Upper lobe of left lung (tissue), 4 donors: ENCODE measurements at regions not wholly inside any gene's neighbourhood (a gene's known extent, or its start where the extent isn't known, plus 50 kb on each side); places are given as distances from the start of the nearest gene placed in this dataset.

ENCODE experiments used
- EP300 ChIP-seq, 4 donors: sonication (generic); formaldehyde crosslinking; IDR thresholded peaks; one replicate each; pipeline ENCODE4 v1.5.1; 2017; ENCODE audit warnings: antibody characterized with exemption in 4 of 4, control low read depth in 2 of 4
- POLR2A ChIP-seq, 4 donors: fragments of 450-650 bp; IDR thresholded peaks; one replicate each; pipeline ENCODE4 v1.5.1; 2016 to 2017; ENCODE audit warnings: antibody characterized with exemption in 4 of 4, mild to moderate bottlenecking in 2 of 4
- POLR2AphosphoS5 ChIP-seq, 2 donors: sonication (generic); formaldehyde crosslinking; IDR thresholded peaks; one replicate each; pipeline ENCODE4 v1.5.1; 2017; ENCODE audit warnings: antibody characterized with exemption in 2 of 2
- TF ChIP-seq, protein P1 (sequence below), 6 experiments: fragments of 450-650 bp in 4 of 6; fragments of 200-600 bp in 2 of 6; sonication (generic) in 2 of 6; IDR thresholded peaks; one replicate each; pipeline ENCODE4 v1.5.1; 2016 to 2019; ENCODE audit warnings: antibody characterized with exemption in 6 of 6

DNA sequence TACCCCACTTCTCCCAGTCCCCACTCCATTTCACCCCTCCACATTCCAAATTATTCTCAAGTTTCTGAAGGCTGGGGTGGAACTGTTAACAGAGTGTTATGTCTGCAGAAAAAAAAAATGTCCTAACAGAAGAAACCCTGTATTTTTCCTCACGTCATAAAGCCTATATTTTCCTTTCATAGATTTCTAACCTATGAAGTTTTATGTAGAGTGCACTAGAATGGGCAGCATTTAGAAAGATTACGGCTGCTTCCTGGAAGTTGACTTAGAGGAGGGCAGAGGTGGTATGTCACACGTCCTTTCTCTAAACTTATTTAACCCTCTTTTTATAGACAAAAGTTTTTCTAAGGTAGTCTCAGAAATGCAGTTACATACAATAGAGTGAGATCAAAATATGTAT is 139.8 kb upstream of the TOM1L1 start:
- TF ChIP-seq POLR2AphosphoS5 (IDR thresholded peaks at IDR 0.05) (no peak), POLR2A (IDR thresholded peaks at IDR 0.05) (no peak), EP300 (IDR thresholded peaks at IDR 0.05) (no peak)
- TF ChIP-seq, protein P1, sequence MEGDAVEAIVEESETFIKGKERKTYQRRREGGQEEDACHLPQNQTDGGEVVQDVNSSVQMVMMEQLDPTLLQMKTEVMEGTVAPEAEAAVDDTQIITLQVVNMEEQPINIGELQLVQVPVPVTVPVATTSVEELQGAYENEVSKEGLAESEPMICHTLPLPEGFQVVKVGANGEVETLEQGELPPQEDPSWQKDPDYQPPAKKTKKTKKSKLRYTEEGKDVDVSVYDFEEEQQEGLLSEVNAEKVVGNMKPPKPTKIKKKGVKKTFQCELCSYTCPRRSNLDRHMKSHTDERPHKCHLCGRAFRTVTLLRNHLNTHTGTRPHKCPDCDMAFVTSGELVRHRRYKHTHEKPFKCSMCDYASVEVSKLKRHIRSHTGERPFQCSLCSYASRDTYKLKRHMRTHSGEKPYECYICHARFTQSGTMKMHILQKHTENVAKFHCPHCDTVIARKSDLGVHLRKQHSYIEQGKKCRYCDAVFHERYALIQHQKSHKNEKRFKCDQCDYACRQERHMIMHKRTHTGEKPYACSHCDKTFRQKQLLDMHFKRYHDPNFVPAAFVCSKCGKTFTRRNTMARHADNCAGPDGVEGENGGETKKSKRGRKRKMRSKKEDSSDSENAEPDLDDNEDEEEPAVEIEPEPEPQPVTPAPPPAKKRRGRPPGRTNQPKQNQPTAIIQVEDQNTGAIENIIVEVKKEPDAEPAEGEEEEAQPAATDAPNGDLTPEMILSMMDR (IDR thresholded peaks at IDR 0.05), result no peak
